GM12878 (cell line): ENCODE measurements at regions not wholly inside any gene's neighbourhood (a gene's known extent, or its start where the extent isn't known, plus 50 kb on each side); places are given as distances from the start of the nearest gene placed in this dataset.

Experiments used
- BACH1 ChIP-seq: fragments of 450-650 bp; IDR thresholded peaks from 2 replicates; pipeline ENCODE4 v1.6.1; 2017; ENCODE audit warnings: mild to moderate bottlenecking, borderline replicate concordance
- BRCA1 ChIP-seq: IDR thresholded peaks from 2 replicates; pipeline ENCODE4 v1.6.1; 2011; ENCODE audit warnings: low read depth, low read length, improper control_type of control experiment
- CEBPB ChIP-seq, 2 experiments: fragments of 150-350 bp in 1 of 2; IDR thresholded peaks; 2 replicates each; pipeline ENCODE4 v1.6.1; 2012 to 2014; ENCODE audit warnings: low read depth in 2 of 2, low read length in 2 of 2, borderline replicate concordance in 1 of 2, inconsistent platforms in 1 of 2
- CTCF ChIP-seq, 3 experiments: IDR thresholded peaks in 2 of 3; conservative IDR thresholded peaks in 1 of 3; 2 replicates each; pipeline ENCODE4 v1.5.1; 2011; ENCODE audit warnings: low read depth in 3 of 3, low read length in 3 of 3, mild to moderate bottlenecking in 3 of 3, control low read depth in 2 of 3, moderate library complexity in 2 of 3, inconsistent platforms in 1 of 3, mixed read lengths in 1 of 3; ENCODE audit not compliant: control insufficient read depth in 2 of 3, insufficient read depth in 1 of 3; ENCODE audit errors: extremely low read depth in 1 of 3
- EGR1 ChIP-seq, 2 experiments: IDR thresholded peaks; 1 replicate in 1 of 2; 2 replicates in 1 of 2; pipeline ENCODE4 v1.6.1; 2011 to 2012; ENCODE audit warnings: low read depth in 2 of 2, low read length in 2 of 2, borderline replicate concordance in 1 of 2, mild to moderate bottlenecking in 1 of 2, moderate library complexity in 1 of 2
- ELK1 ChIP-seq: IDR thresholded peaks from 2 replicates; pipeline ENCODE4 v1.6.1; 2012; ENCODE audit warnings: low read depth, low read length, improper control_type of control experiment
- JUND ChIP-seq: IDR thresholded peaks from 2 replicates; pipeline ENCODE4 v1.6.1; 2012; ENCODE audit warnings: low read depth, mild to moderate bottlenecking, low read length, improper control_type of control experiment, moderate library complexity
- POLR2A ChIP-seq: IDR thresholded peaks from 2 replicates; pipeline ENCODE4 v1.6.1; 2011; ENCODE audit warnings: low read depth, mild to moderate bottlenecking, low read length
- PRDM15 ChIP-seq: fragments of 450-650 bp; formaldehyde crosslinking; IDR thresholded peaks from 2 replicates; pipeline ENCODE4 v1.4.0; 2020; ENCODE audit warnings: mild to moderate bottlenecking, moderate library complexity
- REST ChIP-seq: IDR thresholded peaks from 2 replicates; pipeline ENCODE4 v1.6.1; 2012; ENCODE audit warnings: mild to moderate bottlenecking, low read depth, low read length
- SPI1 ChIP-seq: IDR thresholded peaks from 2 replicates; pipeline ENCODE4 v1.6.1; 2011; ENCODE audit warnings: low read depth, mild to moderate bottlenecking, low read length, moderate library complexity, borderline replicate concordance; ENCODE audit not compliant: insufficient read depth
- SREBF1 ChIP-seq: IDR thresholded peaks from 2 replicates; pipeline ENCODE4 v1.6.1; 2012; ENCODE audit warnings: mild to moderate bottlenecking, low read length

GRCh38 chrX:97756879-97757278 is 873.2 kb downstream of the RPA4 start:
- TF ChIP-seq CEBPB (IDR thresholded peaks at IDR 0.05; ENCODE audit: borderline replicate concordance in 1 of 2, low read depth in 2 of 2, low read length in 2 of 2) = no peak
- TF ChIP-seq SPI1 = no peak
- TF ChIP-seq PRDM15 (CRISPR knock-in tag) = no peak
- no peak for TF ChIP-seq BACH1
- TF ChIP-seq ELK1 = no peak
- no peak for TF ChIP-seq EGR1 (IDR thresholded peaks at IDR 0.05; ENCODE audit: borderline replicate concordance in 1 of 2, low read depth in 2 of 2, low read length in 2 of 2)
- TF ChIP-seq BRCA1 = no peak
- TF ChIP-seq JUND = no peak
- TF ChIP-seq SREBF1 = no peak
- no peak for TF ChIP-seq POLR2A
- no peak for TF ChIP-seq CTCF (IDR thresholded peaks at IDR 0.05 in 2 of 3, conservative IDR thresholded peaks at IDR 0.05 in 1 of 3; ENCODE audit: control insufficient read depth in 2 of 3, extremely low read depth in 1 of 3, insufficient read depth in 1 of 3, low read depth in 3 of 3, low read length in 3 of 3)
- no peak for TF ChIP-seq REST
